ENCODE measurements at regions not wholly inside any gene's neighbourhood (a gene's known extent, or its start where the extent isn't known, plus 50 kb on each side); places are given as distances from the start of the nearest gene placed in this dataset.

DNA sequence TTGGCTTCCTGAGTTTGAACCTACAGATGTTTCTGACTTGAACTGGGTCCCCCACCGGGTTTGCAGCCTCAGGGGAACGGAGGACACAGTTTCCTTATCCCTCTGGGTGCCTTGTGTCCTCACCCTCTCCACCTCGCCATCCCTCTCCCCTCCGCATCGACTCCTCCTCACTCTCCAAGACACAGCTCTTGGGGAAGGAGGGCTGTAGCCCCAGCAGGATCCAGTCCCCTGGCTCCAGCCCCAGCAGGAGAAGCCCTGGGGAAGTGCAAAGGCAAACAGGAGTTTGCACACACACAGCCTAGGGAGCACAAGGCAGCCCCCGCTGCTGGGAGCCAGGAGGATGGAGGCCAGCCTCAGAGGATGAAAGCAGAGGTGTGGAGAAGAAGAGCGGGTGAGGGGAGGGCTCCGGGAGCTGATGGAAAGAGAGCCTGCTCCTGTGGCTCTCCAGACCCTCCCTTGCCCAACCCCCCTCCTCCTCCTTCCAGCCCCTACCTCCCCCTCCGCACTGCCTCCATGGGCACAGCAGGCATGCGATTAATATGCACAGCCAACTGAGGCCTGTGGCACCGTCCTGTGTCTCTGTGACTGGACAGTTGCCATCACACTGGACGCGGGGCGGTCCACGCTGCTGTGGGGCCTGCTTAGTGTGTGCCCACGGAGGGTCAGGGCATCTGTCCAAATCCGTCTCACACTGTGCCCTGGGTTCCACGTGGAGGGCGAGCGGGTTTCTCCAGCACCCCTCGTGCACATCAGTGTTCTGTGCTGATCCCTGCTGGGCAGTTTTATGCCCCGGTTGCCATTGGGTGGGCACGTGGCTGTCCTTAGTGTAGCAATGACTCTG is 193.7 kb upstream of the DIO3 start:
- peaks cover 10% of the 10 kb centered on the region; the same call in 1 of the 2 replicates for H3K9me3 ChIP-seq (ENCODE audit: insufficient read depth, low read length)
- no peaks in the 10 kb centered on the region for H3K79me2 ChIP-seq (ENCODE audit: insufficient read depth, low read length)
- H4K20me1 ChIP-seq (ENCODE audit: low read depth, low read length): no peaks in the 10 kb centered on the region
- H3K27me3 ChIP-seq (ENCODE audit: low read length): no peaks in the 10 kb centered on the region
- no peaks in the 10 kb centered on the region for H3K36me3 ChIP-seq (ENCODE audit: low read length)
- H3K4me3 ChIP-seq (ENCODE audit: insufficient read depth, low read length, poor library complexity, severe bottlenecking): no peak overlapping the region
- TF ChIP-seq EZH2phosphoT487 (conservative IDR thresholded peaks at IDR 0.05; ENCODE audit: low read length) (no peak), CTCF (IDR thresholded peaks at IDR 0.05; ENCODE audit: insufficient read depth, low read length, poor library complexity, severe bottlenecking) (no peak)
- H3K9ac ChIP-seq (ENCODE audit: low read length): no peak overlapping the region
- no peak overlapping the region for H3K27ac ChIP-seq (ENCODE audit: low read depth, low read length)
- no peak overlapping the region for H2AFZ ChIP-seq (ENCODE audit: low read depth, low read length, severe bottlenecking)
- H3K4me2 ChIP-seq (ENCODE audit: low read depth, low read length, poor library complexity, severe bottlenecking): no peak overlapping the region
- H3F3A ChIP-seq (ENCODE audit: insufficient read depth): no peaks in the 10 kb centered on the region
- no peaks in the 10 kb centered on the region for H3K9me2 ChIP-seq (replicated peaks; ENCODE audit: insufficient read depth, low read length)

- Histone ChIP-seq H3K27ac (ENCODE audit: low read depth, low read length) (no peak overlapping the region), H4K20me1 (ENCODE audit: low read depth, low read length) (no peaks in the 10 kb centered on the region), H3K4me3 (ENCODE audit: insufficient read depth, low read length, poor library complexity, severe bottlenecking) (no peak overlapping the region), H3K4me2 (ENCODE audit: low read depth, low read length, poor library complexity, severe bottlenecking) (no peak overlapping the region), H3K9me3 (ENCODE audit: insufficient read depth, low read length) (peaks cover 4% of the 10 kb centered on the region; the same call in 1 of the 2 replicates), H3K36me3 (ENCODE audit: low read length) (no peaks in the 10 kb centered on the region), H3K9ac (ENCODE audit: low read length) (no peak overlapping the region), H3K27me3 (ENCODE audit: low read length) (no peaks in the 10 kb centered on the region), H3K9me2 (replicated peaks; ENCODE audit: insufficient read depth, low read length) (no peaks in the 10 kb centered on the region), H3F3A (ENCODE audit: insufficient read depth) (no peaks in the 10 kb centered on the region), H2AFZ (ENCODE audit: low read depth, low read length, severe bottlenecking) (no peak overlapping the region), H3K79me2 (ENCODE audit: insufficient read depth, low read length) (no peaks in the 10 kb centered on the region)
- TF ChIP-seq CTCF (IDR thresholded peaks at IDR 0.05; ENCODE audit: insufficient read depth, low read length, poor library complexity, severe bottlenecking): no peak
- TF ChIP-seq EZH2phosphoT487 (conservative IDR thresholded peaks at IDR 0.05; ENCODE audit: low read length): no peak
These were observed 192.7 kb upstream of the DIO3 start for GRCh38 chr14:101368629-101369028.

- Histone ChIP-seq H3K27me3 (ENCODE audit: low read length) (no peaks in the 10 kb centered on the region), H3K9me3 (ENCODE audit: insufficient read depth, low read length) (peaks cover 4% of the 10 kb centered on the region; the same call in 1 of the 2 replicates), H3K36me3 (ENCODE audit: low read length) (no peaks in the 10 kb centered on the region), H3K4me2 (ENCODE audit: low read depth, low read length, poor library complexity, severe bottlenecking) (no peak overlapping the region), H3K4me3 (ENCODE audit: insufficient read depth, low read length, poor library complexity, severe bottlenecking) (no peak overlapping the region), H3K27ac (ENCODE audit: low read depth, low read length) (no peak overlapping the region), H3F3A (ENCODE audit: insufficient read depth) (no peaks in the 10 kb centered on the region), H3K9me2 (replicated peaks; ENCODE audit: insufficient read depth, low read length) (no peaks in the 10 kb centered on the region), H3K79me2 (ENCODE audit: insufficient read depth, low read length) (no peaks in the 10 kb centered on the region), H2AFZ (ENCODE audit: low read depth, low read length, severe bottlenecking) (no peak overlapping the region), H3K9ac (ENCODE audit: low read length) (no peak overlapping the region), H4K20me1 (ENCODE audit: low read depth, low read length) (no peaks in the 10 kb centered on the region)
- TF ChIP-seq EZH2phosphoT487 (conservative IDR thresholded peaks at IDR 0.05; ENCODE audit: low read length) (no peak), CTCF (IDR thresholded peaks at IDR 0.05; ENCODE audit: insufficient read depth, low read length, poor library complexity, severe bottlenecking) (no peak)
These were observed 191.9 kb upstream of the DIO3 start for GRCh38 chr14:101369194-101369915.
